ENCODE measurements at regions not wholly inside any gene's neighbourhood (a gene's known extent, or its start where the extent isn't known, plus 50 kb on each side); places are given as distances from the start of the nearest gene placed in this dataset.

DNA sequence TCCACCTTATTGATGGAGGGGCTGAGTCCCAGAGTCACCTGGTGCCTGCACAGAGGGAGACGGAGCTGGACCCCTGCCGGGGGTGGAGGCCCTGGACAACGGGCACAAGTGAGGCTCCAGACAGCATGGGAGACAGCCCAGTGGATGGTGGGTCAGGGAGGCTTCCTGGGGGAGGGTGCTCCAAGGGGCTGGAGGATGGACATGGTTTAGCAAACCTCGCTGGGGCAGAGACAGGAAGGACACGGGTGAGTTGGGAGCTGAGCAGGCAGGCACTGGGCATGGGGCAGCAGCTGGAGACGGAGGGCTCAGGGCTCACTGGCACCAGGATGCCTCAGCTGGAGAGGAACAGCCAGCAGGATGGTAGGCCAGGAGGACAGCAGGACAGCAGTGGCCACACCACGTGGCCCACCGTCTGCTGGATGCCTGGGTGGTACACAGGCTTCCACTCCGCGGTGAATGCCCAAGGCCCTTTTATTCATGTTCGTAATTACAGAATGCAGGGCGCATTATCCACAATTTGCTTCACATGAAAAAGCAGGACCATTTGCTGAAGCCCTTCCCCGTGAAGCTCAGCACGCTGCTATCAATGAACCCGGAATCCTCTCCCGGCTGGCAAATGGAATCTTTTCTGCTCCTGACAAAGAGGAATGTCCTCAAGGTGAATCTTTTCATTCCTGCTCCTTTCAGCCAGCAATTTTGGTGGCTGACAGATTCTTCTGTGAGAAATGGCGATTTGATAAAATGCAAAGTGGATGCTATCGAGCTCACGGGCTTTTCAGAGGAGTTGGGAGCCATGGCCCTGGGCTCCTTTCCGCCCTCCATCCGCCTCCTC, 138.1 kb upstream of the C14orf180 start:
- no peak for TF ChIP-seq KLF8 (tag by site-specific recombination; IDR thresholded peaks at IDR 0.05)
- no peak for TF ChIP-seq ZNF10 (tag by site-specific recombination; IDR thresholded peaks at IDR 0.05)
- TF ChIP-seq, protein P1, sequence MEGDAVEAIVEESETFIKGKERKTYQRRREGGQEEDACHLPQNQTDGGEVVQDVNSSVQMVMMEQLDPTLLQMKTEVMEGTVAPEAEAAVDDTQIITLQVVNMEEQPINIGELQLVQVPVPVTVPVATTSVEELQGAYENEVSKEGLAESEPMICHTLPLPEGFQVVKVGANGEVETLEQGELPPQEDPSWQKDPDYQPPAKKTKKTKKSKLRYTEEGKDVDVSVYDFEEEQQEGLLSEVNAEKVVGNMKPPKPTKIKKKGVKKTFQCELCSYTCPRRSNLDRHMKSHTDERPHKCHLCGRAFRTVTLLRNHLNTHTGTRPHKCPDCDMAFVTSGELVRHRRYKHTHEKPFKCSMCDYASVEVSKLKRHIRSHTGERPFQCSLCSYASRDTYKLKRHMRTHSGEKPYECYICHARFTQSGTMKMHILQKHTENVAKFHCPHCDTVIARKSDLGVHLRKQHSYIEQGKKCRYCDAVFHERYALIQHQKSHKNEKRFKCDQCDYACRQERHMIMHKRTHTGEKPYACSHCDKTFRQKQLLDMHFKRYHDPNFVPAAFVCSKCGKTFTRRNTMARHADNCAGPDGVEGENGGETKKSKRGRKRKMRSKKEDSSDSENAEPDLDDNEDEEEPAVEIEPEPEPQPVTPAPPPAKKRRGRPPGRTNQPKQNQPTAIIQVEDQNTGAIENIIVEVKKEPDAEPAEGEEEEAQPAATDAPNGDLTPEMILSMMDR (tag by site-specific recombination; IDR thresholded peaks at IDR 0.05), result no peak

Measured in HEK293 (cell line).